Stomach (tissue), 8 donors: ENCODE measurements at regions not wholly inside any gene's neighbourhood (a gene's known extent, or its start where the extent isn't known, plus 50 kb on each side); places are given as distances from the start of the nearest gene placed in this dataset.

ENCODE experiments used
- DNase-seq, 2 donors: peaks; one replicate each; pipeline versions ENCODE4 v3.0.0 to v3.0.0-alpha.2; 2013 to 2019
- H3K27ac ChIP-seq, 5 donors: fragments of 200-600 bp in 4 of 5; sonication (generic) in 4 of 5; one replicate each; pipeline ENCODE4 v1.5.1; 2013 to 2019; ENCODE audit warnings: mild to moderate bottlenecking in 1 of 5, moderate library complexity in 1 of 5
- H3K27me3 ChIP-seq, 3 donors: fragments of 200-600 bp; sonication (generic); one replicate each; pipeline ENCODE4 v1.5.1; 2017 to 2019; ENCODE audit warnings: mixed run types in 1 of 3
- H3K36me3 ChIP-seq, 4 donors: fragments of 200-600 bp; sonication (generic); 1 replicate in 3 of 4; 2 replicates in 1 of 4; pipeline ENCODE4 v1.5.1; 2016 to 2019
- H3K4me1 ChIP-seq, 4 donors: fragments of 200-600 bp; sonication (generic); one replicate each; pipeline ENCODE4 v1.5.1; 2016 to 2019
- H3K4me3 ChIP-seq, 4 donors: fragments of 200-600 bp; sonication (generic) in 3 of 4; one replicate each; pipeline ENCODE4 v1.5.1; 2016 to 2019; ENCODE audit warnings: mild to moderate bottlenecking in 1 of 4
- H3K9me3 ChIP-seq, 4 donors: fragments of 200-600 bp; sonication (generic); one replicate each; pipeline ENCODE4 v1.5.1; 2016 to 2019
- CTCF ChIP-seq, 7 experiments: fragments of 450-650 bp in 4 of 7; fragments of 200-600 bp in 3 of 7; sonication (generic) in 3 of 7; IDR thresholded peaks; one replicate each; pipeline ENCODE4 v1.5.1; 2016 to 2019; ENCODE audit warnings: antibody characterized with exemption in 7 of 7, control low read depth in 2 of 7, mild to moderate bottlenecking in 1 of 7
- EP300 ChIP-seq: sonication (generic); formaldehyde crosslinking; IDR thresholded peaks from one replicate; pipeline ENCODE4 v1.6.1; 2017; ENCODE audit warnings: antibody characterized with exemption
- POLR2A ChIP-seq, 4 donors: fragments of 450-650 bp; IDR thresholded peaks; one replicate each; pipeline ENCODE4 v1.6.1; 2016; ENCODE audit warnings: antibody characterized with exemption in 4 of 4, control low read depth in 2 of 4, mild to moderate bottlenecking in 1 of 4, moderate library complexity in 1 of 4
- POLR2AphosphoS5 ChIP-seq, 3 donors: sonication (generic); formaldehyde crosslinking; IDR thresholded peaks; one replicate each; pipeline ENCODE4 v1.6.1; 2016; ENCODE audit warnings: antibody characterized with exemption in 3 of 3
- WGBS, 5 donors: extraction: QIAGEN DNeasy Blood & Tissue Kit in 3 of 5; methylation state at CpG; one replicate each; pipeline versions ENCODE4 v1.1.5 to v1.1.7; 2013 to 2018; 5-methylcytosine and 5-hydroxymethylcytosine counted together
- intact Hi-C: fragments of 100-400 bp; cut with DNase I; formaldehyde crosslinking; loops from one replicate; pipeline ENCODE4 v1.15.1; 2023; ENCODE audit warnings: low total_unique reads
- donor health status: healthy with polysubstance abuse.
- donor health status: Bipolar disorder and iron deficiency.
- donor health status: healthy.

- H3K36me3 ChIP-seq = no peaks in the 10 kb centered on the region
- no peaks in the 10 kb centered on the region for H3K27me3 ChIP-seq
- no peak overlapping the region for H3K27ac ChIP-seq
- H3K4me1 ChIP-seq = no peaks in the 10 kb centered on the region
- DNase-seq = no peak
- intact Hi-C loops = no loop called here
- no peak overlapping the region for H3K4me3 ChIP-seq
- TF ChIP-seq EP300 = no peak
- TF ChIP-seq POLR2A (IDR thresholded peaks at IDR 0.05) = no peak
- TF ChIP-seq POLR2AphosphoS5 (IDR thresholded peaks at IDR 0.05) = no peak
- TF ChIP-seq CTCF (IDR thresholded peaks at IDR 0.05) = no peak
- peaks cover 0 to 9% (median 0%) of the 10 kb centered on the region in 4 donors for H3K9me3 ChIP-seq
These were observed 396.9 kb upstream of the TMTC1 start for GRCh38 chr12:30180602-30181001.

GRCh38 chr12:30178916-30179315 is 395.2 kb upstream of the TMTC1 start:
- TF ChIP-seq POLR2A (IDR thresholded peaks at IDR 0.05) (no peak), CTCF (IDR thresholded peaks at IDR 0.05) (no peak), EP300 (no peak), POLR2AphosphoS5 (IDR thresholded peaks at IDR 0.05) (no peak)
- Histone ChIP-seq H3K36me3 (no peaks in the 10 kb centered on the region), H3K27ac (no peak overlapping the region), H3K4me3 (no peak overlapping the region), H3K9me3 (peaks cover 0 to 9% (median 0%) of the 10 kb centered on the region in 4 donors), H3K4me1 (no peaks in the 10 kb centered on the region), H3K27me3 (no peaks in the 10 kb centered on the region)
- no peak for DNase-seq
- intact Hi-C loops = no loop called here
- 42 to 66% (median 54%) methylated on average over 2 of the region's 2 CpGs for WGBS, 5 donors

- Histone ChIP-seq H3K27ac (no peak overlapping the region), H3K36me3 (no peaks in the 10 kb centered on the region), H3K4me3 (peak overlapping the region in 1 of 4 donors; percentile 14), H3K4me1 (peaks cover 0 to 7% (median 3%) of the 10 kb centered on the region in 4 donors), H3K27me3 (peaks cover 0 to 28% (median 18%) of the 10 kb centered on the region in 3 donors), H3K9me3 (no peaks in the 10 kb centered on the region)
- no peak for TF ChIP-seq EP300
- TF ChIP-seq POLR2AphosphoS5 (IDR thresholded peaks at IDR 0.05) = no peak
- TF ChIP-seq CTCF (IDR thresholded peaks at IDR 0.05) = no peak
- TF ChIP-seq POLR2A (IDR thresholded peaks at IDR 0.05) = no peak
- intact Hi-C loops = no loop called here
- DNase-seq = peak in 1 of 2 donors; percentile 25
- WGBS, 5 donors = 9 to 20% (median 14%) methylated on average over 48 to 58 of the region's 58 CpGs
These were observed 386.3 kb upstream of the TMTC1 start for GRCh38 chr12:30169839-30170591.

GRCh38 chr12:30166006-30166795 is 382.5 kb upstream of the TMTC1 start:
- H3K4me3 ChIP-seq = no peak overlapping the region
- intact Hi-C loops = no loop called here
- H3K4me1 ChIP-seq = peaks cover 0 to 7% (median 3%) of the 10 kb centered on the region in 4 donors
- WGBS, 5 donors = 76 to 84% (median 80%) methylated on average over 4 of the region's 4 CpGs
- H3K36me3 ChIP-seq = no peaks in the 10 kb centered on the region
- TF ChIP-seq CTCF (IDR thresholded peaks at IDR 0.05) (no peak), EP300 (no peak)
- H3K9me3 ChIP-seq = no peaks in the 10 kb centered on the region
- peaks cover 0 to 24% (median 18%) of the 10 kb centered on the region in 3 donors for H3K27me3 ChIP-seq
- no peak overlapping the region for H3K27ac ChIP-seq
- no peak for DNase-seq
